GM23338 (cell line): ENCODE measurements at regions not wholly inside any gene's neighbourhood (a gene's known extent, or its start where the extent isn't known, plus 50 kb on each side); places are given as distances from the start of the nearest gene placed in this dataset.

Source experiments
- NANOG ChIP-seq: IDR thresholded peaks from 2 replicates; pipeline ENCODE4 v1.6.1; 2016; ENCODE audit warnings: antibody characterized with exemption, borderline replicate concordance
- POLR2AphosphoS5 ChIP-seq: IDR thresholded peaks from 2 replicates; pipeline ENCODE4 v1.6.1; 2016; ENCODE audit warnings: antibody characterized with exemption, low read depth
- ZNF462 ChIP-seq: fragments of 250-450 bp; sonication (Bioruptor Pico); IDR thresholded peaks from 2 replicates; pipeline ENCODE4 v1.5.0; 2020; ENCODE audit warnings: mild to moderate bottlenecking, moderate library complexity
- TF ChIP-seq, protein P1 (sequence below), 2 experiments: fragments of 200-600 bp in 1 of 2; sonication (generic) in 1 of 2; conservative IDR thresholded peaks; 2 replicates each; pipeline versions ENCODE4 v1.5.1 to v1.6.1; 2016 to 2017; ENCODE audit warnings: antibody characterized with exemption in 2 of 2, low read depth in 2 of 2, mild to moderate bottlenecking in 2 of 2, moderate library complexity in 1 of 2

- TF ChIP-seq, protein P1, sequence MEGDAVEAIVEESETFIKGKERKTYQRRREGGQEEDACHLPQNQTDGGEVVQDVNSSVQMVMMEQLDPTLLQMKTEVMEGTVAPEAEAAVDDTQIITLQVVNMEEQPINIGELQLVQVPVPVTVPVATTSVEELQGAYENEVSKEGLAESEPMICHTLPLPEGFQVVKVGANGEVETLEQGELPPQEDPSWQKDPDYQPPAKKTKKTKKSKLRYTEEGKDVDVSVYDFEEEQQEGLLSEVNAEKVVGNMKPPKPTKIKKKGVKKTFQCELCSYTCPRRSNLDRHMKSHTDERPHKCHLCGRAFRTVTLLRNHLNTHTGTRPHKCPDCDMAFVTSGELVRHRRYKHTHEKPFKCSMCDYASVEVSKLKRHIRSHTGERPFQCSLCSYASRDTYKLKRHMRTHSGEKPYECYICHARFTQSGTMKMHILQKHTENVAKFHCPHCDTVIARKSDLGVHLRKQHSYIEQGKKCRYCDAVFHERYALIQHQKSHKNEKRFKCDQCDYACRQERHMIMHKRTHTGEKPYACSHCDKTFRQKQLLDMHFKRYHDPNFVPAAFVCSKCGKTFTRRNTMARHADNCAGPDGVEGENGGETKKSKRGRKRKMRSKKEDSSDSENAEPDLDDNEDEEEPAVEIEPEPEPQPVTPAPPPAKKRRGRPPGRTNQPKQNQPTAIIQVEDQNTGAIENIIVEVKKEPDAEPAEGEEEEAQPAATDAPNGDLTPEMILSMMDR (conservative IDR thresholded peaks at IDR 0.05; ENCODE audit: low read depth in 2 of 2) = peak; percentile 87 to 97
- TF ChIP-seq POLR2AphosphoS5 (no peak), ZNF462 (peak; percentile 79), NANOG (no peak)
These were observed 349.0 kb upstream of the PKDCC start for GRCh38 chr2:41698678-41699422.
